PC-3 (cell line): ENCODE measurements at regions not wholly inside any gene's neighbourhood (a gene's known extent, or its start where the extent isn't known, plus 50 kb on each side); places are given as distances from the start of the nearest gene placed in this dataset.
"Not testable (repeated sequence)": the region's sequence is repeated elsewhere in the genome, so short reads cannot be mapped to it uniquely, and the experiment has no call there.

ENCODE experiments used
- CTCF ChIP-seq: fragments of 300-600 bp; sonication (generic); conservative IDR thresholded peaks from 2 replicates; pipeline ENCODE4 v1.5.1; 2017; ENCODE audit warnings: antibody characterized with exemption, low read depth, mild to moderate bottlenecking, low read length
- EZH2 ChIP-seq: fragments of 300-600 bp; sonication (generic); IDR thresholded peaks from one replicate; pipeline ENCODE4 v1.6.1; 2017; ENCODE audit warnings: antibody characterized with exemption, mild to moderate bottlenecking, low read length; ENCODE audit not compliant: unreplicated experiment

GRCh38 chr5:44117947-44118346 is 271.3 kb downstream of the FGF10 start:
- TF ChIP-seq EZH2, CTCF: not testable (repeated sequence)
